NCI-H1436 (cell line): ENCODE measurements at regions not wholly inside any gene's neighbourhood (a gene's known extent, or its start where the extent isn't known, plus 50 kb on each side); places are given as distances from the start of the nearest gene placed in this dataset.

ENCODE experiments used
- DNase-seq: peaks from one replicate; lab custom pipeline; 2025; lab: John Stamatoyannopoulos, UW

GRCh38 chr9:38286357-38286756 is 106.1 kb upstream of the ALDH1B1 start:
- no peak for DNase-seq

GRCh38 chr9:38285236-38285635 is 107.3 kb upstream of the ALDH1B1 start:
- DNase-seq = no peak

GRCh38 chr9:38284588-38285051 is 107.9 kb upstream of the ALDH1B1 start:
- DNase-seq = peak; percentile 95

GRCh38 chr9:38284039-38284575 is 108.4 kb upstream of the ALDH1B1 start:
- DNase-seq = no peak

- no peak for DNase-seq
Observed at GRCh38 chr9:38282756-38283155, 109.7 kb upstream of the ALDH1B1 start.

- no peak for DNase-seq
Observed at GRCh38 chr9:38281917-38282316, 110.6 kb upstream of the ALDH1B1 start.

- DNase-seq = no peak
Observed at GRCh38 chr9:38281196-38281595, 111.3 kb upstream of the ALDH1B1 start.

- no peak for DNase-seq
Observed at GRCh38 chr9:38280251-38280800, 112.2 kb upstream of the ALDH1B1 start.

GRCh38 chr9:38278931-38279679 is 113.4 kb upstream of the ALDH1B1 start:
- DNase-seq = no peak

- no peak for DNase-seq
Observed at GRCh38 chr9:38278457-38278856, 114.0 kb upstream of the ALDH1B1 start.

GRCh38 chr9:38277601-38278200 is 114.8 kb upstream of the ALDH1B1 start:
- no peak for DNase-seq

GRCh38 chr9:38276771-38277439 is 115.6 kb upstream of the ALDH1B1 start:
- no peak for DNase-seq

GRCh38 chr9:38274800-38275199 is 117.7 kb upstream of the ALDH1B1 start:
- DNase-seq = no peak

- DNase-seq = no peak
Observed at GRCh38 chr9:38272710-38273109, 119.8 kb upstream of the ALDH1B1 start.

GRCh38 chr9:38271666-38272241 is 120.7 kb upstream of the ALDH1B1 start:
- DNase-seq = no peak

GRCh38 chr9:38269775-38270174 is 122.7 kb upstream of the ALDH1B1 start:
- no peak for DNase-seq

- DNase-seq = no peak
Observed at GRCh38 chr9:38263532-38263931, 129.0 kb upstream of the ALDH1B1 start.

GRCh38 chr9:38259519-38260218 is 132.8 kb upstream of the ALDH1B1 start:
- no peak for DNase-seq

GRCh38 chr9:38259056-38259455 is 133.4 kb upstream of the ALDH1B1 start:
- no peak for DNase-seq

- no peak for DNase-seq
Observed at GRCh38 chr9:38257626-38258215, 134.8 kb upstream of the ALDH1B1 start.

GRCh38 chr9:38256461-38256860 is 136.0 kb upstream of the ALDH1B1 start:
- DNase-seq = no peak
